Endothelial cell (in vitro differentiated cells): ENCODE measurements at regions not wholly inside any gene's neighbourhood (a gene's known extent, or its start where the extent isn't known, plus 50 kb on each side); places are given as distances from the start of the nearest gene placed in this dataset.

ENCODE experiments used
- DNase-seq: peaks from one replicate; pipeline ENCODE4 v3.0.0; 2021; ENCODE audit warnings: low spot score
- H3K27ac Mint-ChIP-seq: one replicate; pipeline ENCODE4 v1.8.0; 2021; ENCODE audit warnings: mixed read lengths, inconsistent platforms; ENCODE audit not compliant: unreplicated experiment
- H3K27me3 Mint-ChIP-seq: one replicate; pipeline ENCODE4 v1.8.0; 2021; ENCODE audit warnings: mild to moderate bottlenecking, moderate library complexity, mixed read lengths, inconsistent platforms; ENCODE audit not compliant: unreplicated experiment
- H3K36me3 Mint-ChIP-seq: one replicate; pipeline ENCODE4 v1.8.0; 2021; ENCODE audit warnings: mild to moderate bottlenecking, low read depth, mixed read lengths, inconsistent platforms; ENCODE audit not compliant: unreplicated experiment
- H3K4me1 Mint-ChIP-seq: one replicate; pipeline ENCODE4 v1.8.0; 2021; ENCODE audit warnings: mild to moderate bottlenecking, mixed read lengths, inconsistent platforms; ENCODE audit not compliant: unreplicated experiment
- H3K4me3 Mint-ChIP-seq: one replicate; pipeline ENCODE4 v1.8.0; 2021; ENCODE audit warnings: mild to moderate bottlenecking, mixed read lengths, inconsistent platforms; ENCODE audit not compliant: unreplicated experiment
- H3K9me3 Mint-ChIP-seq: one replicate; pipeline ENCODE4 v1.8.0; 2021; ENCODE audit warnings: mixed read lengths, inconsistent platforms; ENCODE audit not compliant: unreplicated experiment
- CTCF ChIP-seq: fragments of 200-600 bp; sonication (generic); IDR thresholded peaks from one replicate; pipeline ENCODE4 v1.5.0; 2021; ENCODE audit warnings: antibody characterized with exemption; ENCODE audit not compliant: unreplicated experiment

- DNase-seq, result no peak
- Mint-ChIP-seq H3K36me3 (no peaks in the 10 kb centered on the region), H3K27me3 (no peaks in the 10 kb centered on the region), H3K9me3 (no peaks in the 10 kb centered on the region), H3K4me3 (no peak overlapping the region), H3K27ac (no peak overlapping the region), H3K4me1 (peaks cover 7% of the 10 kb centered on the region)
- no peak for TF ChIP-seq CTCF
Measured at GRCh38 chr12:65656891-65657351, 167.4 kb upstream of the HMGA2 start.

GRCh38 chr12:65657635-65658034 is 166.6 kb upstream of the HMGA2 start:
- H3K9me3 Mint-ChIP-seq, result no peaks in the 10 kb centered on the region
- H3K4me3 Mint-ChIP-seq, result no peak overlapping the region
- H3K27me3 Mint-ChIP-seq, result no peaks in the 10 kb centered on the region
- H3K4me1 Mint-ChIP-seq, result peaks cover 7% of the 10 kb centered on the region
- H3K36me3 Mint-ChIP-seq, result no peaks in the 10 kb centered on the region
- H3K27ac Mint-ChIP-seq, result no peak overlapping the region
- TF ChIP-seq CTCF, result no peak
- no peak for DNase-seq

- Mint-ChIP-seq H3K9me3 (no peaks in the 10 kb centered on the region), H3K4me3 (no peak overlapping the region), H3K27ac (no peak overlapping the region), H3K27me3 (no peaks in the 10 kb centered on the region), H3K36me3 (no peaks in the 10 kb centered on the region), H3K4me1 (peaks cover 7% of the 10 kb centered on the region)
- no peak for DNase-seq
- no peak for TF ChIP-seq CTCF
Measured at GRCh38 chr12:65658360-65658759, 165.9 kb upstream of the HMGA2 start.

- Mint-ChIP-seq H3K36me3 (peaks cover 2% of the 10 kb centered on the region), H3K27ac (no peak overlapping the region), H3K27me3 (peaks cover 3% of the 10 kb centered on the region), H3K4me3 (no peak overlapping the region), H3K4me1 (peaks cover 4% of the 10 kb centered on the region), H3K9me3 (no peaks in the 10 kb centered on the region)
- no peak for TF ChIP-seq CTCF
- no peak for DNase-seq
Measured at GRCh38 chr12:65659681-65660080, 164.6 kb upstream of the HMGA2 start.

GRCh38 chr12:65660096-65660495 is 164.2 kb upstream of the HMGA2 start:
- Mint-ChIP-seq H3K27me3 (peaks cover 3% of the 10 kb centered on the region), H3K36me3 (peaks cover 6% of the 10 kb centered on the region), H3K27ac (no peak overlapping the region), H3K4me1 (peaks cover 4% of the 10 kb centered on the region), H3K9me3 (no peaks in the 10 kb centered on the region), H3K4me3 (no peak overlapping the region)
- no peak for DNase-seq
- no peak for TF ChIP-seq CTCF
